OCI-LY1 (cell line): ENCODE measurements at regions not wholly inside any gene's neighbourhood (a gene's known extent, or its start where the extent isn't known, plus 50 kb on each side); places are given as distances from the start of the nearest gene placed in this dataset.

Experiments
- H2AFZ ChIP-seq: fragments of 200-600 bp; sonication (generic), shearing (Covaris generic); 2 replicates; pipeline ENCODE4 v1.6.0; 2014; ENCODE audit warnings: antibody characterized with exemption, mild to moderate bottlenecking, low read length
- H3F3A ChIP-seq: fragments of 200-600 bp; sonication (generic), shearing (Covaris generic); 2 replicates; pipeline ENCODE4 v1.6.0; 2014; ENCODE audit warnings: mild to moderate bottlenecking, antibody characterized with exemption, low read length, moderate library complexity; ENCODE audit not compliant: insufficient read depth
- H3K27ac ChIP-seq: fragments of 200-600 bp; sonication (generic); 2 replicates; pipeline ENCODE4 v1.5.1; 2014; ENCODE audit warnings: low read length, mixed run types, mild to moderate bottlenecking, low read depth; ENCODE audit not compliant: poor library complexity, severe bottlenecking
- H3K27me3 ChIP-seq: fragments of 200-600 bp; sonication (generic); 2 replicates; pipeline ENCODE4 v1.6.0; 2014; ENCODE audit warnings: antibody characterized with exemption, mild to moderate bottlenecking, low read length, moderate library complexity; ENCODE audit not compliant: insufficient read depth
- H3K36me3 ChIP-seq: fragments of 200-600 bp; sonication (generic); 2 replicates; pipeline ENCODE4 v1.6.1; 2014; ENCODE audit warnings: mild to moderate bottlenecking, antibody characterized with exemption, low read length, moderate library complexity, mixed read lengths; ENCODE audit not compliant: insufficient read depth
- H3K4me1 ChIP-seq: fragments of 200-600 bp; sonication (generic); 2 replicates; pipeline ENCODE4 v1.5.1; 2014; ENCODE audit warnings: mild to moderate bottlenecking, low read length, moderate library complexity; ENCODE audit not compliant: insufficient read depth, severe bottlenecking
- H3K4me2 ChIP-seq: fragments of 200-600 bp; sonication (generic), shearing (Covaris generic); 2 replicates; pipeline ENCODE4 v1.6.1; 2014; ENCODE audit warnings: low read length
- H3K4me3 ChIP-seq: fragments of 200-600 bp; sonication (generic); 2 replicates; pipeline ENCODE4 v1.5.1; 2014; ENCODE audit warnings: low read length, low read depth, mild to moderate bottlenecking, mixed read lengths; ENCODE audit not compliant: poor library complexity, severe bottlenecking
- H3K79me2 ChIP-seq: fragments of 200-600 bp; shearing (Covaris generic); 2 replicates; pipeline ENCODE4 v1.6.1; 2016; ENCODE audit warnings: mixed run types, low read length, mixed read lengths; ENCODE audit not compliant: insufficient read depth
- H3K9ac ChIP-seq: fragments of 200-600 bp; sonication (generic), shearing (Covaris generic); 2 replicates; pipeline ENCODE4 v1.6.1; 2014; ENCODE audit warnings: mild to moderate bottlenecking, low read length, mixed read lengths
- H3K9me2 ChIP-seq: fragments of 200-600 bp; sonication (generic), shearing (Covaris generic); 2 replicates; pipeline ENCODE4 v1.6.1; 2014; ENCODE audit warnings: low read depth, mild to moderate bottlenecking, low read length, mixed read lengths
- H3K9me3 ChIP-seq: fragments of 200-600 bp; shearing (Covaris generic); 2 replicates; pipeline ENCODE4 v1.6.1; 2014; ENCODE audit warnings: low read length, mixed read lengths
- H4K20me1 ChIP-seq: fragments of 200-600 bp; sonication (generic), shearing (Covaris generic); 2 replicates; pipeline ENCODE4 v1.6.0; 2016; ENCODE audit warnings: mild to moderate bottlenecking, low read length; ENCODE audit not compliant: insufficient read depth
- EZH2 ChIP-seq: fragments of 200-600 bp; sonication (generic), shearing (Covaris generic); IDR thresholded peaks from 2 replicates; pipeline ENCODE4 v1.8.0; 2017; ENCODE audit warnings: borderline replicate concordance, mixed run types, mild to moderate bottlenecking, antibody characterized with exemption, low read length, moderate library complexity, mixed read lengths
- TF ChIP-seq, protein P1 (sequence below): fragments of 200-600 bp; sonication (generic), shearing (Covaris generic); IDR thresholded peaks from 2 replicates; pipeline ENCODE4 v1.5.1; 2017; ENCODE audit warnings: mild to moderate bottlenecking, antibody characterized with exemption, low read length, moderate library complexity, mixed read lengths

DNA sequence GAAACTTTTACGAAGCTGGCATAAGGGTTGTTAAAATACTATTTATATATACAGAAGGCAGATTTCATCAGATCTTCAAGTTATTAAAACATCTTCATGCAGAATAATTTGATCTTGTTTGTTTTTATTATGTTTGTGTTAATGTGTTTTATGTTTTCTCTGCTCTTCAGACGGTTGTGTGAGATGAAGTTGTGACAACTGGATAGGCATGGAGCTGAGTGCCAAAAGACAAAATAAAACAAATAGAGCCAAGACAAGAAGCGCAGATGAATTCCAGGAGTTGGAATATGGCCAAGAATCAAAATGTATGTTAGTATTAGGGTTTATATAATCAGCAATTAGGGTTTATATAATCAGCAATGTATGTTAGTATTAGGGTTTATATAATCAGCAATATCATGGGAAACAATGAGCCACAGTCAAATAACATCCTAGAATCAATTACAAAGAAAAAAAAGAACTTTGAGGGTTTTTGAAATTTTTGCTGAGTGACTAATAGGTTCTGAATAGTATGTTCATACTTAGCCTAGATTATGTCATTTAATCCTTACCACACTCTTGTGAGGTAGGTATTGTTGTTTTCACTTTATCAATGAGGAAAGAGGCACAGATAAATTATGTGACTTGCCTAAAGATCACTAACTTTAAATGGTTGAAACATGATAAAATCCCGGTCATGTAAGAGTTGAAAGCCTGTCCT lies 488.0 kb upstream of the STEAP1 start:
- no peaks in the 10 kb centered on the region for H3K79me2 ChIP-seq
- H3K4me2 ChIP-seq, result no peak overlapping the region
- TF ChIP-seq EZH2, result no peak
- TF ChIP-seq, protein P1, sequence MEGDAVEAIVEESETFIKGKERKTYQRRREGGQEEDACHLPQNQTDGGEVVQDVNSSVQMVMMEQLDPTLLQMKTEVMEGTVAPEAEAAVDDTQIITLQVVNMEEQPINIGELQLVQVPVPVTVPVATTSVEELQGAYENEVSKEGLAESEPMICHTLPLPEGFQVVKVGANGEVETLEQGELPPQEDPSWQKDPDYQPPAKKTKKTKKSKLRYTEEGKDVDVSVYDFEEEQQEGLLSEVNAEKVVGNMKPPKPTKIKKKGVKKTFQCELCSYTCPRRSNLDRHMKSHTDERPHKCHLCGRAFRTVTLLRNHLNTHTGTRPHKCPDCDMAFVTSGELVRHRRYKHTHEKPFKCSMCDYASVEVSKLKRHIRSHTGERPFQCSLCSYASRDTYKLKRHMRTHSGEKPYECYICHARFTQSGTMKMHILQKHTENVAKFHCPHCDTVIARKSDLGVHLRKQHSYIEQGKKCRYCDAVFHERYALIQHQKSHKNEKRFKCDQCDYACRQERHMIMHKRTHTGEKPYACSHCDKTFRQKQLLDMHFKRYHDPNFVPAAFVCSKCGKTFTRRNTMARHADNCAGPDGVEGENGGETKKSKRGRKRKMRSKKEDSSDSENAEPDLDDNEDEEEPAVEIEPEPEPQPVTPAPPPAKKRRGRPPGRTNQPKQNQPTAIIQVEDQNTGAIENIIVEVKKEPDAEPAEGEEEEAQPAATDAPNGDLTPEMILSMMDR, result no peak
- H3K27ac ChIP-seq, result no peak overlapping the region
- H3K4me1 ChIP-seq, result no peaks in the 10 kb centered on the region
- H3K27me3 ChIP-seq, result no peaks in the 10 kb centered on the region
- no peak overlapping the region for H3K9ac ChIP-seq
- no peaks in the 10 kb centered on the region for H3K9me3 ChIP-seq
- no peaks in the 10 kb centered on the region for H3K9me2 ChIP-seq
- no peak overlapping the region for H2AFZ ChIP-seq
- H3K4me3 ChIP-seq, result no peak overlapping the region
- H3K36me3 ChIP-seq, result no peaks in the 10 kb centered on the region
- no peaks in the 10 kb centered on the region for H4K20me1 ChIP-seq
- H3F3A ChIP-seq, result no peaks in the 10 kb centered on the region

DNA sequence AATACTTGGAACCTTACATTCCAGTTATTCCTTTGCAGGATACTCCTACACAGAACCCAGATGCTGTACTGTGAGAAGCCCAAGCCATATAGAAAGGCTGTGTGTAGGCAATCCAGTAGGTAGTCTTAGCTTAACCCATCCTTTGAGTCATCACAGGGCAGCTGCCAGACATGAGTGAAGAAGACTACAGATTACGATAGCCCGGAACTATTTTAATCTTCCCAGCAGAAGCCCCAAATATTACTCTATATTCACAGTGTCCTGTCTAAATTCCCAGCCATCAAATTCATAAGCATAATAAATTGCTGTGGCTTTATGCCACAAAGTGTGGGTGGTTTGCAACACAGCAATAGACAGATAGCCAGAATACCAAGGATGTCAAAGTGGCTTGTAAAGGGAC lies 474.1 kb upstream of the STEAP1 start:
- TF ChIP-seq EZH2, result no peak
- TF ChIP-seq, protein P1, result no peak
- Histone ChIP-seq H3F3A (no peaks in the 10 kb centered on the region), H3K27ac (no peak overlapping the region), H2AFZ (no peak overlapping the region), H3K9ac (no peak overlapping the region), H3K9me3 (no peaks in the 10 kb centered on the region), H3K36me3 (no peaks in the 10 kb centered on the region), H3K4me3 (no peak overlapping the region), H3K4me2 (no peak overlapping the region), H3K9me2 (no peaks in the 10 kb centered on the region; the same call in 1 of the 2 replicates), H4K20me1 (no peaks in the 10 kb centered on the region), H3K4me1 (no peaks in the 10 kb centered on the region), H3K27me3 (no peaks in the 10 kb centered on the region), H3K79me2 (no peaks in the 10 kb centered on the region)

DNA sequence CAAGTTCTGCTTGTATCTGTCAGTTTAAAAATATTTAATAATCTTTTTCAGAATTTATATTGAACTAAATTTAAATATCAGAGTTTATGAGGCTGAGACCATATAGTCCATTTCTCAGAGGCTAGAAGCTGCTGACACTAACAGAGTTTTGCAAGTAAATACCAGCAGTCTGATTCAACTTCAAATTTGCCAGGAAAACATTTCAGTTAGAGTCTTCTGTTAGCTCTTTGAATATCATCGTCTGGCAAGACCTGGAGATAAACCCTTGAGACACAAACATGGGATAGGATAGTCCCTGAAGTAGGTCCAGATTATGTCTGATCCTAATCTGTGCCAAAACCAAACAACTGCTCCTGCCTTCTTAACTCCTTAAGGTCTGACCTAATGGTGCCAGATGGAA lies 472.8 kb upstream of the STEAP1 start:
- H4K20me1 ChIP-seq, result no peaks in the 10 kb centered on the region
- no peak overlapping the region for H2AFZ ChIP-seq
- H3K9ac ChIP-seq, result no peak overlapping the region
- no peak overlapping the region for H3K27ac ChIP-seq
- no peaks in the 10 kb centered on the region for H3K36me3 ChIP-seq
- H3K4me3 ChIP-seq, result no peak overlapping the region
- no peaks in the 10 kb centered on the region for H3K79me2 ChIP-seq
- no peak overlapping the region for H3K4me2 ChIP-seq
- no peak for TF ChIP-seq EZH2
- TF ChIP-seq, protein P1, result no peak
- H3K9me2 ChIP-seq, result no peaks in the 10 kb centered on the region; the same call in 1 of the 2 replicates
- H3K27me3 ChIP-seq, result no peaks in the 10 kb centered on the region
- H3K4me1 ChIP-seq, result no peaks in the 10 kb centered on the region
- H3F3A ChIP-seq, result no peaks in the 10 kb centered on the region
- no peaks in the 10 kb centered on the region for H3K9me3 ChIP-seq
